Heart right ventricle (tissue), 16 donors: ENCODE measurements at regions not wholly inside any gene's neighbourhood (a gene's known extent, or its start where the extent isn't known, plus 50 kb on each side); places are given as distances from the start of the nearest gene placed in this dataset.

ENCODE experiments used
- ATAC-seq, 8 donors: fragments of 200-7000 bp; cut with Tn5 transposase; one replicate each; pipeline ENCODE4 v1.9.1; 2020; ENCODE audit warnings: mild to moderate bottlenecking in 8 of 8, moderate library complexity in 8 of 8, moderate number of reproducible peaks in 1 of 8
- DNase-seq, 2 donors: peaks; one replicate each; pipeline ENCODE4 v3.0.0-alpha.2; 2020
- H3K27ac ChIP-seq, 10 donors: fragments of 200-600 bp; sonication (generic) in 2 of 10; one replicate each; pipeline versions ENCODE4 v1.5.0 to v1.8.0; 2020 to 2022; ENCODE audit warnings: mild to moderate bottlenecking in 3 of 10
- H3K27me3 ChIP-seq, 7 donors: fragments of 200-600 bp; one replicate each; pipeline ENCODE4 v1.8.0; 2021 to 2022; ENCODE audit warnings: mild to moderate bottlenecking in 2 of 7
- H3K36me3 ChIP-seq, 9 donors: fragments of 200-600 bp; sonication (generic) in 1 of 9; one replicate each; pipeline versions ENCODE4 v1.5.0 to v1.8.0; 2020 to 2022; ENCODE audit warnings: mild to moderate bottlenecking in 2 of 9
- H3K4me1 ChIP-seq, 9 donors: fragments of 200-600 bp; sonication (generic) in 1 of 9; one replicate each; pipeline versions ENCODE4 v1.5.0 to v1.8.0; 2020 to 2022; ENCODE audit warnings: mild to moderate bottlenecking in 4 of 9
- H3K4me3 ChIP-seq, 10 donors: fragments of 200-600 bp; sonication (generic) in 2 of 10; one replicate each; pipeline versions ENCODE4 v1.5.0 to v1.8.0; 2020 to 2022; ENCODE audit warnings: mild to moderate bottlenecking in 7 of 10, moderate library complexity in 2 of 10
- H3K9me3 ChIP-seq, 11 donors: fragments of 200-600 bp in 10 of 11; sonication (generic) in 2 of 11; one replicate each; pipeline versions ENCODE4 v1.5.0 to v1.8.0; 2013 to 2022; ENCODE audit warnings: mild to moderate bottlenecking in 2 of 11, control low read depth in 1 of 11, moderate library complexity in 1 of 11
- whole genome bisulfite sequencing, 2 donors: extraction: QIAGEN DNeasy Blood & Tissue Kit; methylation state at CpG; one replicate each; pipeline ENCODE4 v1.1.7; 2013; ENCODE audit warnings: inconsistent platforms in 1 of 2; 5-methylcytosine and 5-hydroxymethylcytosine counted together
- intact Hi-C, 10 donors: fragments of 100-400 bp; cut with DNase I; formaldehyde crosslinking; loops; one replicate each; pipeline versions ENCODE4 v1.11.1 to v1.14.2; 2022
- TF ChIP-seq, protein P1 (sequence below), 9 donors: fragments of 200-600 bp; sonication (generic) in 2 of 9; IDR thresholded peaks; one replicate each; pipeline versions ENCODE4 v1.5.0 to v1.8.0; 2021 to 2022; ENCODE audit warnings: antibody characterized with exemption in 9 of 9, mild to moderate bottlenecking in 5 of 9, moderate library complexity in 1 of 9
- donor health status: Arrhythmogenic right ventricular cardiomyopathy.
- donor health status: ischemic (EF 13 %, LVEDD 7.1; RV severe dilation, severe dysfunction).
- donor health status: healthy with polysubstance abuse.
- donor health status: DM: no; HTN: yes; CAD: no.
- donor health status: DM: no; HTN: no; CAD: no.
- donor health status: ischemic (EF 25% LVEDD 6.9; RV normal size, moderate dysfunction).
- donor health status: ischemic (EF 25% LVEDD 5.7; RV mildly dilated, moderate dysfunction).
- donor health status: healthy.
- donor health status: DM: yes; HTN: yes; CAD: no.
- donor health status: Ischemic cardiomyopathy.
- donor health status: ischemic (EF 35%, LVEDD 5.7; RV mildly dilated, moderate dysfunction).
- donor health status: nonischemic (EF 11% LVEDD 7.7; RV severe dilation, severe dysfunction).
- donor health status: DM: yes; HTN: yes; CAD: no.
- donor health status: PGD.
- donor health status: ischemic (EF 29% LVEDD 5.4; RV normal size, mild dysfunction).
- donor health status: nonischemic (EF 23%, LVEDD 6.1; RV moderate dilation, normal function).

- H3K4me1 ChIP-seq: peaks cover 0 to 27% (median 16%) of the 10 kb centered on the region in 9 donors
- no peak overlapping the region for H3K4me3 ChIP-seq
- WGBS, 2 donors: 45 to 53% methylated on average over 1 of the region's 1 CpG
- H3K27me3 ChIP-seq: no peaks in the 10 kb centered on the region
- no peak for DNase-seq
- TF ChIP-seq, protein P1, sequence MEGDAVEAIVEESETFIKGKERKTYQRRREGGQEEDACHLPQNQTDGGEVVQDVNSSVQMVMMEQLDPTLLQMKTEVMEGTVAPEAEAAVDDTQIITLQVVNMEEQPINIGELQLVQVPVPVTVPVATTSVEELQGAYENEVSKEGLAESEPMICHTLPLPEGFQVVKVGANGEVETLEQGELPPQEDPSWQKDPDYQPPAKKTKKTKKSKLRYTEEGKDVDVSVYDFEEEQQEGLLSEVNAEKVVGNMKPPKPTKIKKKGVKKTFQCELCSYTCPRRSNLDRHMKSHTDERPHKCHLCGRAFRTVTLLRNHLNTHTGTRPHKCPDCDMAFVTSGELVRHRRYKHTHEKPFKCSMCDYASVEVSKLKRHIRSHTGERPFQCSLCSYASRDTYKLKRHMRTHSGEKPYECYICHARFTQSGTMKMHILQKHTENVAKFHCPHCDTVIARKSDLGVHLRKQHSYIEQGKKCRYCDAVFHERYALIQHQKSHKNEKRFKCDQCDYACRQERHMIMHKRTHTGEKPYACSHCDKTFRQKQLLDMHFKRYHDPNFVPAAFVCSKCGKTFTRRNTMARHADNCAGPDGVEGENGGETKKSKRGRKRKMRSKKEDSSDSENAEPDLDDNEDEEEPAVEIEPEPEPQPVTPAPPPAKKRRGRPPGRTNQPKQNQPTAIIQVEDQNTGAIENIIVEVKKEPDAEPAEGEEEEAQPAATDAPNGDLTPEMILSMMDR (IDR thresholded peaks at IDR 0.05): no peak
- H3K27ac ChIP-seq: no peak overlapping the region
- intact Hi-C loops: loop anchor here in 8 of 10 donors (5.0 to 10.0 kb wide), 9 partner anchors 654 to 1874 kb away; no protein-coding TSS in a partner anchor
- H3K36me3 ChIP-seq: no peaks in the 10 kb centered on the region
- no peak for ATAC-seq
- H3K9me3 ChIP-seq: no peaks in the 10 kb centered on the region
Measured at GRCh38 chr3:178389258-178389657, 147.0 kb upstream of the KCNMB2 start.

- no peak for ATAC-seq
- intact Hi-C loops: no loop called here
- WGBS, 2 donors: 11 to 13% methylated on average over 1 of the region's 1 CpG
Measured at GRCh38 chr3:178392511-178392926, 143.7 kb upstream of the KCNMB2 start.

GRCh38 chr3:178393146-178393545, 143.1 kb upstream of the KCNMB2 start:
- intact Hi-C loops: no loop called here
- DNase-seq: no peak
- H3K36me3 ChIP-seq: no peaks in the 10 kb centered on the region
- 15 to 71% methylated on average over 1 of the region's 1 CpG for WGBS, 2 donors
- peaks cover 0 to under 1% (median 0%) of the 10 kb centered on the region in 11 donors for H3K9me3 ChIP-seq
- TF ChIP-seq, protein P1 (IDR thresholded peaks at IDR 0.05): no peak
- H3K27ac ChIP-seq: no peak overlapping the region
- no peaks in the 10 kb centered on the region for H3K27me3 ChIP-seq
- no peak overlapping the region for H3K4me3 ChIP-seq
- H3K4me1 ChIP-seq: peaks cover 0 to 12% (median 7%) of the 10 kb centered on the region in 9 donors
- ATAC-seq: no peak

More at GRCh38 chr3:178392511-178392926, 143.7 kb upstream of the KCNMB2 start:
- Histone ChIP-seq H3K36me3 (no peaks in the 10 kb centered on the region), H3K4me3 (no peak overlapping the region), H3K27me3 (no peaks in the 10 kb centered on the region), H3K9me3 (no peaks in the 10 kb centered on the region), H3K4me1 (peaks cover 0 to 12% (median 7%) of the 10 kb centered on the region in 9 donors), H3K27ac (no peak overlapping the region)
- no peak for DNase-seq
- TF ChIP-seq, protein P1 (IDR thresholded peaks at IDR 0.05): no peak

DNA sequence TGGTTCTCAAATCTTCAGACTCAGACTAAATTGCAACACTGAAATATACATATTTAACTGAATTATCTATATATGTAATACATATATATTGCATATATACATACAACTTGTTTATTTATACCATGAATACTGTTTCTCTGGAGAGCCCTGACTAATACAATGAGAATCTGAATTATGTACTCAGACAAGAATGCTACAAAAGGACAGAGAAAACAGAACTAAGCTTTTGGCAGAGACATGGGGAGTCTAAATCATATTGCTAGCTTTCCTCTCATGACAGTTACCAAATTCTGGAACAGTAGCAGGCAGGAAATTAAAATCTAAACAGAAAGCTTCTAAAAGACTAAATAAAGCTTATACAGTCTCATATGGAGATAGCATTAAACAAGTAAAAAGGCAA, 142.4 kb upstream of the KCNMB2 start:
- no peaks in the 10 kb centered on the region for H3K27me3 ChIP-seq
- no peak overlapping the region for H3K27ac ChIP-seq
- DNase-seq (no peak), ATAC-seq (no peak)
- H3K36me3 ChIP-seq: no peaks in the 10 kb centered on the region
- H3K9me3 ChIP-seq: peaks cover 0 to 7% (median 0%) of the 10 kb centered on the region in 11 donors
- intact Hi-C loops: no loop called here
- H3K4me3 ChIP-seq: no peak overlapping the region
- TF ChIP-seq, protein P1 (IDR thresholded peaks at IDR 0.05): no peak
- H3K4me1 ChIP-seq: peaks cover 0 to 12% (median 7%) of the 10 kb centered on the region in 9 donors
